ENCODE measurements at regions not wholly inside any gene's neighbourhood (a gene's known extent, or its start where the extent isn't known, plus 50 kb on each side); places are given as distances from the start of the nearest gene placed in this dataset.

- H4K20me1 ChIP-seq = peaks cover 0 to 51% (median 0%) of the 10 kb centered on the region in 11 experiments; a peak in 5 of 22 replicates
- peaks cover 0 to 17% (median 0%) of the 10 kb centered on the region in 11 experiments; a peak in 3 of 22 replicates for H3K27me3 ChIP-seq
- H3K4me3 ChIP-seq = no peak overlapping the region
- H3K9me3 ChIP-seq (replicated peaks in 1 of 11) = no peaks in the 10 kb centered on the region
- no peak overlapping the region for H3K27ac ChIP-seq
- peak overlapping the region in 4 of 11 experiments; percentile 4 to 24 (median 14); a peak in 1 of 22 replicates for H3K4me2 ChIP-seq
- H3K36me3 ChIP-seq = no peaks in the 10 kb centered on the region
- H3K9ac ChIP-seq = no peak overlapping the region
- peaks cover 0 to 16% (median 9%) of the 10 kb centered on the region in 10 experiments; a peak in 10 of 20 replicates for H3K4me1 ChIP-seq
- no peak for TF ChIP-seq Cebpa-rat (IDR thresholded peaks at IDR 0.05)
Observed at GRCh38 chr2:10235099-10235908, 67.4 kb upstream of the HPCAL1 start.

- H3K27me3 ChIP-seq = peaks cover 0 to 17% (median 0%) of the 10 kb centered on the region in 11 experiments; a peak in 3 of 22 replicates
- no peaks in the 10 kb centered on the region for H3K36me3 ChIP-seq
- H3K4me2 ChIP-seq = no peak overlapping the region
- no peak overlapping the region for H3K4me3 ChIP-seq
- H3K4me1 ChIP-seq = peaks cover 0 to 16% (median 9%) of the 10 kb centered on the region in 10 experiments; a peak in 10 of 20 replicates
- no peak overlapping the region for H3K27ac ChIP-seq
- H4K20me1 ChIP-seq = peaks cover 0 to 56% (median 0%) of the 10 kb centered on the region in 11 experiments; a peak in 5 of 22 replicates
- H3K9me3 ChIP-seq (replicated peaks in 1 of 11) = no peaks in the 10 kb centered on the region
- TF ChIP-seq Cebpa-rat (IDR thresholded peaks at IDR 0.05) = no peak
- no peak overlapping the region for H3K9ac ChIP-seq
Observed at GRCh38 chr2:10235909-10236550, 66.7 kb upstream of the HPCAL1 start.

GRCh38 chr2:10236571-10237391 lies 65.9 kb upstream of the HPCAL1 start:
- no peaks in the 10 kb centered on the region for H3K9me3 ChIP-seq (replicated peaks in 1 of 11)
- peaks cover 0 to 13% (median 9%) of the 10 kb centered on the region in 10 experiments; a peak in 10 of 20 replicates for H3K4me1 ChIP-seq
- H3K4me2 ChIP-seq = no peak overlapping the region
- TF ChIP-seq Cebpa-rat (IDR thresholded peaks at IDR 0.05) = no peak
- H3K36me3 ChIP-seq = no peaks in the 10 kb centered on the region
- no peak overlapping the region for H3K9ac ChIP-seq
- peaks cover 0 to 19% (median 0%) of the 10 kb centered on the region in 11 experiments; a peak in 3 of 22 replicates for H3K27me3 ChIP-seq
- H3K4me3 ChIP-seq = no peak overlapping the region
- peaks cover 0 to 63% (median 0%) of the 10 kb centered on the region in 11 experiments; a peak in 6 of 22 replicates for H4K20me1 ChIP-seq
- no peak overlapping the region for H3K27ac ChIP-seq

- no peak for TF ChIP-seq Cebpa-rat (IDR thresholded peaks at IDR 0.05)
- no peak overlapping the region for H3K9ac ChIP-seq
- H3K4me3 ChIP-seq = no peak overlapping the region
Observed at GRCh38 chr2:10237392-10238321, 65.0 kb upstream of the HPCAL1 start.

GRCh38 chr2:10238396-10238795 lies 64.3 kb upstream of the HPCAL1 start:
- Histone ChIP-seq H3K4me2 (no peak overlapping the region), H3K36me3 (no peaks in the 10 kb centered on the region), H3K27ac (no peak overlapping the region), H3K9me3 (replicated peaks in 1 of 11) (no peaks in the 10 kb centered on the region), H4K20me1 (peaks cover 0 to 70% (median 0%) of the 10 kb centered on the region in 11 experiments; a peak in 6 of 22 replicates), H3K27me3 (peaks cover 0 to 30% (median 0%) of the 10 kb centered on the region in 11 experiments; a peak in 3 of 22 replicates), H3K4me3 (no peak overlapping the region), H3K9ac (no peak overlapping the region), H3K4me1 (peaks cover 0 to 13% (median 9%) of the 10 kb centered on the region in 10 experiments; a peak in 10 of 20 replicates)
- no peak for TF ChIP-seq Cebpa-rat (IDR thresholded peaks at IDR 0.05)

More at GRCh38 chr2:10237392-10238321, 65.0 kb upstream of the HPCAL1 start:
- peaks cover 0 to 63% (median 0%) of the 10 kb centered on the region in 11 experiments; a peak in 6 of 22 replicates for H4K20me1 ChIP-seq
- H3K27me3 ChIP-seq = peaks cover 0 to 25% (median 0%) of the 10 kb centered on the region in 11 experiments; a peak in 3 of 22 replicates
- no peaks in the 10 kb centered on the region for H3K9me3 ChIP-seq (replicated peaks in 1 of 11)
- H3K36me3 ChIP-seq = no peaks in the 10 kb centered on the region
- H3K4me2 ChIP-seq = no peak overlapping the region
- H3K4me1 ChIP-seq = peaks cover 0 to 13% (median 9%) of the 10 kb centered on the region in 10 experiments; a peak in 10 of 20 replicates
- H3K27ac ChIP-seq = no peak overlapping the region

- H3K4me1 ChIP-seq = peaks cover 0 to 11% (median 9%) of the 10 kb centered on the region in 10 experiments; a peak in 10 of 20 replicates
- no peaks in the 10 kb centered on the region for H3K9me3 ChIP-seq (replicated peaks in 1 of 11)
- peaks cover 0 to 74% (median 0%) of the 10 kb centered on the region in 11 experiments; a peak in 6 of 22 replicates for H4K20me1 ChIP-seq
- H3K27me3 ChIP-seq = peaks cover 0 to 33% (median 0%) of the 10 kb centered on the region in 11 experiments; a peak in 3 of 22 replicates
- no peak overlapping the region for H3K27ac ChIP-seq
- no peak overlapping the region for H3K4me2 ChIP-seq
- H3K9ac ChIP-seq = no peak overlapping the region
- no peak for TF ChIP-seq Cebpa-rat (IDR thresholded peaks at IDR 0.05)
- H3K36me3 ChIP-seq = no peaks in the 10 kb centered on the region
- H3K4me3 ChIP-seq = no peak overlapping the region
Observed at GRCh38 chr2:10238991-10239485, 63.7 kb upstream of the HPCAL1 start.

GRCh38 chr2:10239561-10239967 lies 63.1 kb upstream of the HPCAL1 start:
- H3K27ac ChIP-seq = no peak overlapping the region
- no peaks in the 10 kb centered on the region for H3K36me3 ChIP-seq
- H3K4me3 ChIP-seq = no peak overlapping the region
- TF ChIP-seq Cebpa-rat (IDR thresholded peaks at IDR 0.05) = no peak
- H3K27me3 ChIP-seq = peaks cover 0 to 38% (median 0%) of the 10 kb centered on the region in 11 experiments; a peak in 3 of 22 replicates
- peaks cover 0 to 69% (median 0%) of the 10 kb centered on the region in 11 experiments; a peak in 6 of 22 replicates for H4K20me1 ChIP-seq
- H3K4me1 ChIP-seq = peaks cover 0 to 7% (median 5%) of the 10 kb centered on the region in 10 experiments; a peak in 10 of 20 replicates
- H3K9me3 ChIP-seq (replicated peaks in 1 of 11) = no peaks in the 10 kb centered on the region
- no peak overlapping the region for H3K9ac ChIP-seq
- H3K4me2 ChIP-seq = no peak overlapping the region

All from BLaER1 treated with 17β-estradiol and CSF1 and Interleukin-3, amounts not matched to agents 10 nM and 100 nM (cell line).